DND-41 (cell line): ENCODE measurements at regions not wholly inside any gene's neighbourhood (a gene's known extent, or its start where the extent isn't known, plus 50 kb on each side); places are given as distances from the start of the nearest gene placed in this dataset.

Experiments
- EZH2 ChIP-seq: IDR thresholded peaks from 3 replicates; pipeline ENCODE4 v1.6.1; 2012; ENCODE audit warnings: borderline replicate concordance, low read depth, mild to moderate bottlenecking, moderate library complexity, low read length, inconsistent platforms; ENCODE audit not compliant: severe bottlenecking
- TF ChIP-seq, protein P1 (sequence below): IDR thresholded peaks from 2 replicates; pipeline ENCODE4 v1.5.1; 2012; ENCODE audit warnings: borderline replicate concordance, low read length, moderate library complexity, mild to moderate bottlenecking; ENCODE audit not compliant: poor library complexity, severe bottlenecking; ENCODE audit errors: extremely low read depth

DNA sequence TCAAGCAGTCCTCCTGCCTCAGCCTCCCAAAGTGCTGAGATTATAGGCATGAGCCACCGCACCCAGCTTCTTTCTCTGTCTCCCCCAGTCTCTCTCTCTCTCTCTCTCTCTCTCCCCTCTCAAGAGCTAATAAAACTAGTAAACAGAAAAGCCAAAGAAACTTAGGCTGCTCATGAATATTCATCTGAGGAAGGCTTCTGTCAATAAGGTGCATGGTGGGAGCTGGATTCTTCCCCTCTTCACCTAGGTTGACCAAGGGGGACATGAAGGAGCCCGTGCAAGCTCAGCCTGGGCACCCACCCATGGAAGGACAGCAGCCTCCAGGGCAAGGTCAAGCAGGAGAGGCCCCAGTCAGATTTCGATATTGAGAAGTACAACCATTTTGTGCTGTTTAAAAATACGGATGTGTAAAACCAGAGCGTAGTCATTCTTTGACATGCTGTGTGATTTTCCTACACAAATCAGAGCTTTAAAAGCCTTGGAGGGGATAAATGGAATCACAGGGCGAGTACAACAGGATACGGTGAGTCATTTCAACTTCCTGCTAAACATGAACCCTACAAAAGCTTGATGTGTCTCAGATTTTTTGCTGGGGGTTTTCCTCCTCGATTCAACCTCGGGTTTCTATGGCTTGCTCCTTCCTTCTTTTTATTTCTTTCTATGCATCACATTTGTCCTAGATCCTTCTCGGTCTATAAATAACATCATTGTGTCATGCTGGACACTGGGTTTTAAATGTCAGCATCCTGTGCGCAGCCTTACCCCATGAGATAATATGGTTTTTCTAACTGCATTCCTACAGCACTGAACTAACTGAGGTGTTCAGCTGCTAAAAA, 368.9 kb upstream of the JARID2 start:
- TF ChIP-seq, protein P1, sequence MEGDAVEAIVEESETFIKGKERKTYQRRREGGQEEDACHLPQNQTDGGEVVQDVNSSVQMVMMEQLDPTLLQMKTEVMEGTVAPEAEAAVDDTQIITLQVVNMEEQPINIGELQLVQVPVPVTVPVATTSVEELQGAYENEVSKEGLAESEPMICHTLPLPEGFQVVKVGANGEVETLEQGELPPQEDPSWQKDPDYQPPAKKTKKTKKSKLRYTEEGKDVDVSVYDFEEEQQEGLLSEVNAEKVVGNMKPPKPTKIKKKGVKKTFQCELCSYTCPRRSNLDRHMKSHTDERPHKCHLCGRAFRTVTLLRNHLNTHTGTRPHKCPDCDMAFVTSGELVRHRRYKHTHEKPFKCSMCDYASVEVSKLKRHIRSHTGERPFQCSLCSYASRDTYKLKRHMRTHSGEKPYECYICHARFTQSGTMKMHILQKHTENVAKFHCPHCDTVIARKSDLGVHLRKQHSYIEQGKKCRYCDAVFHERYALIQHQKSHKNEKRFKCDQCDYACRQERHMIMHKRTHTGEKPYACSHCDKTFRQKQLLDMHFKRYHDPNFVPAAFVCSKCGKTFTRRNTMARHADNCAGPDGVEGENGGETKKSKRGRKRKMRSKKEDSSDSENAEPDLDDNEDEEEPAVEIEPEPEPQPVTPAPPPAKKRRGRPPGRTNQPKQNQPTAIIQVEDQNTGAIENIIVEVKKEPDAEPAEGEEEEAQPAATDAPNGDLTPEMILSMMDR = no peak
- TF ChIP-seq EZH2 = no peak
